Panc1 (cell line): ENCODE measurements at regions not wholly inside any gene's neighbourhood (a gene's known extent, or its start where the extent isn't known, plus 50 kb on each side); places are given as distances from the start of the nearest gene placed in this dataset.

ENCODE experiments used
- ATAC-seq: fragments of 200-7000 bp; cut with Tn5 transposase; 2 replicates; pipeline ENCODE4 v1.9.1; 2020; ENCODE audit warnings: mild to moderate bottlenecking, moderate library complexity
- BruUV-seq: library from RNA; stranded (reverse); fragments of 400-500 nt; replicated peaks from 2 replicates; lab custom pipeline; 2021; lab: Mats Ljungman, UMichigan
- CTCF ChIA-PET: fragments of 300-600 bp; sonication (Branson Sonifier 250); formaldehyde crosslinking; loops from one replicate; lab custom pipeline; 2022; ENCODE audit warnings: antibody characterized with exemption; lab: Charles Lee
- POLR2A ChIA-PET: fragments of 300-600 bp; sonication (Branson Sonifier 250); formaldehyde crosslinking; loops from one replicate; lab custom pipeline; 2022; ENCODE audit warnings: antibody characterized with exemption; lab: Charles Lee
- DNase-seq: peaks from one replicate; pipeline ENCODE4 v3.0.0-alpha.2; 2010; ENCODE audit warnings: low read depth, low spot score
- H3K27ac ChIP-seq: 2 replicates; pipeline ENCODE4 v1.5.1; 2011; ENCODE audit warnings: mild to moderate bottlenecking, low read length, inconsistent platforms
- H3K27me3 ChIP-seq: fragments of 200-500 bp; sonication (Bioruptor generic); 2 replicates; pipeline ENCODE4 v1.6.0; 2014; ENCODE audit warnings: low read length, inconsistent platforms; ENCODE audit not compliant: control insufficient read depth, insufficient read depth
- H3K36me3 ChIP-seq: fragments of 200-500 bp; sonication (Bioruptor generic); 2 replicates; pipeline ENCODE4 v1.5.1; 2014; ENCODE audit warnings: inconsistent platforms, mild to moderate bottlenecking, low read length, moderate library complexity; ENCODE audit not compliant: control insufficient read depth, insufficient read depth
- H3K4me1 ChIP-seq: 2 replicates; pipeline ENCODE4 v1.5.1; 2011; ENCODE audit warnings: inconsistent platforms, mild to moderate bottlenecking, low read length, moderate library complexity; ENCODE audit not compliant: control insufficient read depth, insufficient read depth
- H3K4me3 ChIP-seq, 2 experiments: 2 replicates each; pipeline ENCODE4 v1.5.1; 2011 to 2012; ENCODE audit warnings: low read depth in 2 of 2, low read length in 2 of 2, mild to moderate bottlenecking in 2 of 2, inconsistent platforms in 1 of 2, moderate library complexity in 1 of 2
- H3K9me3 ChIP-seq: fragments of 200-500 bp; sonication (Bioruptor generic); 2 replicates; pipeline ENCODE4 v1.5.1; 2014; ENCODE audit warnings: low read depth, mild to moderate bottlenecking, inconsistent platforms, low read length, moderate library complexity; ENCODE audit not compliant: control insufficient read depth, insufficient read depth
- CTCF ChIP-seq: fragments of 450-650 bp; IDR thresholded peaks from 2 replicates; pipeline ENCODE4 v1.5.1; 2017; ENCODE audit warnings: mild to moderate bottlenecking
- POLR2AphosphoS5 ChIP-seq: IDR thresholded peaks from 2 replicates; pipeline ENCODE4 v1.6.1; 2012; ENCODE audit warnings: mild to moderate bottlenecking, low read depth, low read length, moderate library complexity
- REST ChIP-seq, 2 experiments: IDR thresholded peaks; 2 replicates each; pipeline ENCODE4 v1.6.1; 2011 to 2012; ENCODE audit warnings: low read depth in 2 of 2, control low read depth in 1 of 2, low read length in 1 of 2, mild to moderate bottlenecking in 1 of 2, moderate library complexity in 1 of 2; ENCODE audit not compliant: insufficient read depth in 1 of 2
- SIN3A ChIP-seq: IDR thresholded peaks from 2 replicates; pipeline ENCODE4 v1.6.1; 2012; ENCODE audit warnings: low read depth, mild to moderate bottlenecking, low read length, moderate library complexity, borderline replicate concordance; ENCODE audit not compliant: insufficient read depth
- TCF7L2 ChIP-seq: IDR thresholded peaks from 2 replicates; pipeline ENCODE4 v1.6.1; 2011; ENCODE audit warnings: mild to moderate bottlenecking, low read depth, low read length, inconsistent platforms
- in situ Hi-C: cut with HindIII; loops from 2 replicates; pipeline ENCODE4 v1.10.0; 2016; ENCODE audit warnings: low sequenced_read_pairs, low pct_unique_long_range_greater_than_20kb
- intact Hi-C: fragments of 100-400 bp; cut with micrococcal nuclease; formaldehyde crosslinking; loops from one replicate; pipeline ENCODE4 v1.10.0; 2022; ENCODE audit not compliant: unreplicated experiment

- in situ Hi-C loops: no loop called here
Measured at GRCh38 chr2:56128235-56128634, 55.6 kb upstream of the CCDC85A start.

GRCh38 chr2:56130463-56131070 is 53.2 kb upstream of the CCDC85A start:
- Histone ChIP-seq H3K27me3 (no peaks in the 10 kb centered on the region), H3K36me3 (no peaks in the 10 kb centered on the region), H3K4me1 (no peaks in the 10 kb centered on the region), H3K27ac (no peak overlapping the region), H3K9me3 (no peaks in the 10 kb centered on the region), H3K4me3 (no peak overlapping the region)
- peak; percentile 76 for TF ChIP-seq CTCF
- no peak for TF ChIP-seq TCF7L2
- intact Hi-C loops: loop anchor here (1.0 kb wide), 1 partner anchor 53 kb away; no protein-coding TSS in a partner anchor
- no TSS peak for BruUV-seq
- CTCF ChIA-PET: interaction anchor here (0.6 to 1.3 kb wide), 2 partner anchors 53 to 110 kb away, joined by 3 to 4 read pairs; no protein-coding TSS in a partner anchor
- ATAC-seq (peak; percentile 90), DNase-seq (peak; percentile 27)
- POLR2A ChIA-PET: interaction anchor here (0.5 kb wide), 1 partner anchor 445 kb away, joined by 4 read pairs; no protein-coding TSS in a partner anchor
- in situ Hi-C loops: no loop called here

More at GRCh38 chr2:56128235-56128634, 55.6 kb upstream of the CCDC85A start:
- no peak for ATAC-seq
- CTCF ChIA-PET: no interaction called here
- no TSS peak for BruUV-seq
- no peak for DNase-seq
- POLR2A ChIA-PET: no interaction called here
- Histone ChIP-seq H3K27ac (no peak overlapping the region), H3K27me3 (no peaks in the 10 kb centered on the region), H3K4me3 (no peak overlapping the region), H3K4me1 (no peaks in the 10 kb centered on the region), H3K9me3 (no peaks in the 10 kb centered on the region), H3K36me3 (no peaks in the 10 kb centered on the region)
- intact Hi-C loops: loop anchor here (10.0 kb wide), 1 partner anchor 103 kb away; no protein-coding TSS in a partner anchor
- TF ChIP-seq REST (IDR thresholded peaks at IDR 0.05; ENCODE audit: insufficient read depth in 1 of 2, low read depth in 2 of 2, low read length in 1 of 2) (no peak), TCF7L2 (no peak), POLR2AphosphoS5 (no peak), SIN3A (no peak)

GRCh38 chr2:56132138-56132537 is 51.7 kb upstream of the CCDC85A start:
- CTCF ChIA-PET: no interaction called here
- peak; percentile 13 for DNase-seq
- no peaks in the 10 kb centered on the region; the same call in 1 of the 2 replicates for H3K27me3 ChIP-seq
- no peaks in the 10 kb centered on the region for H3K4me1 ChIP-seq
- intact Hi-C loops: loop anchor here (2.0 kb wide), 1 partner anchor 413 kb away; no protein-coding TSS in a partner anchor
- in situ Hi-C loops: no loop called here
- H3K27ac ChIP-seq: no peak overlapping the region
- ATAC-seq: no peak
- no peaks in the 10 kb centered on the region for H3K36me3 ChIP-seq
- no peak for TF ChIP-seq TCF7L2
- peak; percentile 65; the same call in 1 of the 2 replicates for TF ChIP-seq CTCF
- POLR2A ChIA-PET: no interaction called here
- no peak overlapping the region for H3K4me3 ChIP-seq
- no TSS peak for BruUV-seq
- H3K9me3 ChIP-seq: no peaks in the 10 kb centered on the region
